Heart left ventricle (tissue), 16 donors: ENCODE measurements at regions not wholly inside any gene's neighbourhood (a gene's known extent, or its start where the extent isn't known, plus 50 kb on each side); places are given as distances from the start of the nearest gene placed in this dataset.

ENCODE experiments used
- ATAC-seq, 4 donors: fragments of 200-7000 bp; cut with Tn5 transposase; one replicate each; pipeline ENCODE4 v1.9.1; 2020 to 2022; ENCODE audit warnings: moderate library complexity in 4 of 4, mild to moderate bottlenecking in 3 of 4, moderate number of reproducible peaks in 1 of 4
- DNase-seq, 5 donors: peaks; one replicate each; pipeline ENCODE4 v3.0.0-alpha.2; 2020
- H3K27ac ChIP-seq, 12 donors: fragments of 200-600 bp; sonication (generic) in 4 of 12; one replicate each; pipeline versions ENCODE4 v1.5.0 to v1.8.0; 2016 to 2022; ENCODE audit warnings: mild to moderate bottlenecking in 2 of 12
- H3K27me3 ChIP-seq, 9 donors: fragments of 200-600 bp; sonication (generic) in 2 of 9; one replicate each; pipeline versions ENCODE4 v1.5.1 to v1.8.0; 2016 to 2022; ENCODE audit warnings: mild to moderate bottlenecking in 3 of 9
- H3K36me3 ChIP-seq, 9 donors: fragments of 200-600 bp; sonication (generic) in 2 of 9; one replicate each; pipeline versions ENCODE4 v1.5.0 to v1.8.0; 2018 to 2022; ENCODE audit warnings: mild to moderate bottlenecking in 2 of 9
- H3K4me1 ChIP-seq, 12 donors: fragments of 200-600 bp; sonication (generic) in 4 of 12; one replicate each; pipeline versions ENCODE4 v1.5.0 to v1.8.0; 2016 to 2022; ENCODE audit warnings: mild to moderate bottlenecking in 3 of 12
- H3K4me3 ChIP-seq, 12 donors: fragments of 200-600 bp; sonication (generic) in 4 of 12; one replicate each; pipeline versions ENCODE4 v1.5.0 to v1.8.0; 2017 to 2022; ENCODE audit warnings: mild to moderate bottlenecking in 9 of 12, moderate library complexity in 4 of 12
- H3K9me3 ChIP-seq, 12 donors: fragments of 200-600 bp; sonication (generic) in 4 of 12; one replicate each; pipeline versions ENCODE4 v1.5.0 to v1.8.0; 2016 to 2022; ENCODE audit warnings: mild to moderate bottlenecking in 1 of 12
- CTCF ChIP-seq, 12 donors: fragments of 200-600 bp; sonication (generic) in 4 of 12; IDR thresholded peaks; one replicate each; pipeline versions ENCODE4 v1.5.0 to v1.8.0; 2018 to 2022; ENCODE audit warnings: antibody characterized with exemption in 12 of 12, mild to moderate bottlenecking in 5 of 12
- POLR2A ChIP-seq, 2 donors: fragments of 450-650 bp; IDR thresholded peaks; one replicate each; pipeline ENCODE4 v1.6.1; 2017; ENCODE audit warnings: antibody characterized with exemption in 2 of 2, mild to moderate bottlenecking in 2 of 2, moderate library complexity in 2 of 2
- WGBS, 4 donors: extraction: QIAGEN DNeasy Blood & Tissue Kit in 2 of 4; methylation state at CpG; one replicate each; pipeline versions ENCODE4 v1.1.5 to v1.1.7; 2013 to 2018; 5-methylcytosine and 5-hydroxymethylcytosine counted together
- intact Hi-C, 10 donors: fragments of 100-400 bp; cut with DNase I; formaldehyde crosslinking; loops; one replicate each; pipeline versions ENCODE4 v1.11.1 to v1.14.2; 2022
- donor health status: ischemic (EF 13 %, LVEDD 7.1; RV severe dilation, severe dysfunction).
- donor health status: healthy with polysubstance abuse.
- donor health status: DM: no; HTN: yes; CAD: no.
- donor health status: DM: no; HTN: no; CAD: no.
- donor health status: ischemic (EF 25% LVEDD 6.9; RV normal size, moderate dysfunction).
- donor health status: ischemic (EF 25% LVEDD 5.7; RV mildly dilated, moderate dysfunction).
- donor health status: healthy.
- donor health status: DM: yes; HTN: yes; CAD: no.
- donor health status: ischemic (EF 35%, LVEDD 5.7; RV mildly dilated, moderate dysfunction).
- donor health status: nonischemic (EF 11% LVEDD 7.7; RV severe dilation, severe dysfunction).
- donor health status: DM: yes; HTN: yes; CAD: no.
- donor health status: PGD.
- donor health status: ischemic (EF 29% LVEDD 5.4; RV normal size, mild dysfunction).
- donor health status: nonischemic (EF 23%, LVEDD 6.1; RV moderate dilation, normal function).

DNA sequence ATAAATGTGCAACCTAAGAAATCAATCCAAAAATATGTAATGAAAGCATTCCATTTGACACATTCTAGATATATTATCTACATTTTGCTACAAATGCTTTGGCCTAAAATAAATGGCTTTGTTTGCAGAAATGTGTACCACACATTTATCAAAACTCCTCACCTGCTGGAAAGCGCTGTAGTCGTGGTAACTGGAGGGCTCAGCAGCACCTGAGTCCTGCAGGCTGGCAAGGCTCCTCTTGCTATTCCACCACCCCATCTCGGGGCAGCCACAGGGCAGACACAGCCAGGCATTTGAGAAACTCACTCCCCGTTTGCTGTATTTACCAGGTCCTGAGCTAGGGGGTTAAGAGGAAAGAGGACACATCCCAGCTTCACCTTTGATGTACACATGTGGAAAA, 68.1 kb upstream of the TOMM7 start:
- intact Hi-C loops, result no loop called here
- no peak for ATAC-seq
- DNase-seq, result no peak
- WGBS, 4 donors, result 85 to 93% (median 88%) methylated on average over 4 of the region's 4 CpGs
- no peak overlapping the region for H3K27ac ChIP-seq
- H3K27me3 ChIP-seq, result no peaks in the 10 kb centered on the region
- no peaks in the 10 kb centered on the region for H3K9me3 ChIP-seq
- H3K4me1 ChIP-seq, result peaks cover 0 to 6% (median under 1%) of the 10 kb centered on the region in 12 donors
- no peak overlapping the region for H3K4me3 ChIP-seq
- TF ChIP-seq CTCF (IDR thresholded peaks at IDR 0.05) (no peak), POLR2A (IDR thresholded peaks at IDR 0.05) (no peak)
- no peaks in the 10 kb centered on the region for H3K36me3 ChIP-seq

DNA sequence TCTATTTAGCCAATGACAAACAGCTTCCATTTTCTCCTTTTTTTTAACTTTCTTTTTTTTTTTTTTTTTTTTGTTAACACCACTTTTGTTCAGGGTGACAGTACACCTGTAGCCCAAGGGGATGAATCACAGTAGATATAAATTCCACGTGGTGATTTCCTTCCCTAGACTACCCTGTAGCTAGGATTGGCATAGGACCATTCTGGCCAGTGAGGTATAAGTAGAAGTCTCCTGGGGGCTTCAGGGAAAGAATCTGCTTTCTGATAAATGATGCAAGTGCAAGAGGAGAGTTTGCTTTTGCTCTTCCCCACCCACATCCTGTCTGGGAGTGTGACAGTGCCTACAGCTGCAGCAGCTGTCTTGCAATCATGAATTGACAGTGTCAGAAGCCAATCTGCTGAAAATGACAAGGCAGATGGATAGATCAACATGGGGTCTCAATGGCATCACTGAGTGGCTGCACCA, 63.2 kb upstream of the TOMM7 start:
- 21 to 42% (median 42%) methylated on average over 1 of the region's 1 CpG for WGBS, 4 donors
- H3K27ac ChIP-seq, result peak overlapping the region in 1 of 12 donors; percentile 71
- intact Hi-C loops, result no loop called here
- DNase-seq, result no peak
- no peaks in the 10 kb centered on the region for H3K27me3 ChIP-seq
- H3K4me3 ChIP-seq, result no peak overlapping the region
- no peak for TF ChIP-seq POLR2A (IDR thresholded peaks at IDR 0.05)
- TF ChIP-seq CTCF (IDR thresholded peaks at IDR 0.05), result no peak
- no peaks in the 10 kb centered on the region for H3K36me3 ChIP-seq
- no peaks in the 10 kb centered on the region for H3K9me3 ChIP-seq
- peak in 2 of 4 donors; percentile 38 to 55 for ATAC-seq
- H3K4me1 ChIP-seq, result peaks cover 0 to 16% (median 2%) of the 10 kb centered on the region in 12 donors

GRCh38 chr7:22884911-22885788, 62.5 kb upstream of the TOMM7 start:
- intact Hi-C loops, result no loop called here
- Histone ChIP-seq H3K4me1 (peaks cover 0 to 16% (median 2%) of the 10 kb centered on the region in 12 donors), H3K4me3 (no peak overlapping the region), H3K27me3 (no peaks in the 10 kb centered on the region), H3K27ac (peak overlapping the region in 1 of 12 donors; percentile 71), H3K36me3 (no peaks in the 10 kb centered on the region), H3K9me3 (no peaks in the 10 kb centered on the region)
- DNase-seq (no peak), ATAC-seq (no peak)
- 69 to 81% (median 76%) methylated on average over 5 of the region's 5 CpGs for WGBS, 4 donors
- TF ChIP-seq POLR2A (IDR thresholded peaks at IDR 0.05), result no peak
- no peak for TF ChIP-seq CTCF (IDR thresholded peaks at IDR 0.05)

GRCh38 chr7:22882106-22882505, 59.5 kb upstream of the TOMM7 start:
- intact Hi-C loops, result no loop called here
- Histone ChIP-seq H3K27me3 (no peaks in the 10 kb centered on the region), H3K27ac (no peak overlapping the region), H3K4me3 (no peak overlapping the region), H3K4me1 (peaks cover 0 to 16% (median 2%) of the 10 kb centered on the region in 12 donors), H3K36me3 (no peaks in the 10 kb centered on the region), H3K9me3 (no peaks in the 10 kb centered on the region)
- whole genome bisulfite sequencing, 4 donors, result 88 to 90% (median 89%) methylated on average over 3 of the region's 3 CpGs
- no peak for ATAC-seq
- no peak for DNase-seq
- TF ChIP-seq POLR2A (IDR thresholded peaks at IDR 0.05) (no peak), CTCF (IDR thresholded peaks at IDR 0.05) (no peak)
